ENCODE measurements at regions not wholly inside any gene's neighbourhood (a gene's known extent, or its start where the extent isn't known, plus 50 kb on each side); places are given as distances from the start of the nearest gene placed in this dataset.

DNA sequence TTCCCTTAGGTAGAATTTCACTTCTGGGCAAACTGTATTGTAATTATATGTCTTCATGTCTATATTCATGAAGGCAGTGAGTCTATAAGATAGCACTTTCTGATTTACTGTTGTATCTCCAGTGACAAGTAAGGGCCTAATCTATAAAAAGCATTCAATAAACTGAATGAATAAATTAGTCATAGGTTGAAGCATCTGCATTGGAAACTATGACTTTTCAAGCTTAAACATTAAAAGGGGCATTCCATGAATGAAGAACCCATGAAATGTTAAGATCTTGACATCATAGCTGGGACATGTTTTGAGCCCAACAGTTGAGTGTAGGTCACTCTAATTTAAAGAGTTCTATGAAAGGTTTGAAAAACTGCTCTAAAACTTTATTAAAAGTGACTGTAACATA is 159.3 kb upstream of the LCORL start:
- ChIA-PET CTCF (no interaction called here), POLR2A (no interaction called here)
- FAIRE-seq, result no peak

More for the DNA sequence above, 159.3 kb upstream of the LCORL start:
- H3K79me2 ChIP-seq (ENCODE audit: control insufficient read depth, insufficient read depth, low read length), result no peaks in the 10 kb centered on the region
- H3K9me3 ChIP-seq (replicated peaks; ENCODE audit: control insufficient read depth, insufficient read depth, low read length), result no peaks in the 10 kb centered on the region
- no peaks in the 10 kb centered on the region for H3K9me1 ChIP-seq (replicated peaks; ENCODE audit: control insufficient read depth, extremely low read depth, insufficient read depth, low read length)
- no peak overlapping the region for H2AFZ ChIP-seq (ENCODE audit: low read depth, low read length)
- no peaks in the 10 kb centered on the region for H4K20me1 ChIP-seq (replicated peaks; ENCODE audit: control insufficient read depth, extremely low read depth, insufficient read depth, low read length)
- no peaks in the 10 kb centered on the region for H3K4me1 ChIP-seq (ENCODE audit: control insufficient read depth, extremely low read depth, insufficient read depth, low read length)
- dilution Hi-C loops (cut with MboI; ENCODE audit: extremely low pct_ligation_motif_present, low sequenced_read_pairs), result no loop called here
- no peak overlapping the region for H3K27ac ChIP-seq (ENCODE audit: insufficient read depth, low read depth, low read length)
- no peaks in the 10 kb centered on the region for H3K36me3 ChIP-seq (ENCODE audit: control insufficient read depth in 2 of 2, extremely low read depth in 1 of 2, insufficient read depth in 2 of 2, low read length in 2 of 2)
- no TSS peak for BruUV-seq (replicated peaks)
- intact Hi-C loops (cut with micrococcal nuclease), result no loop called here
- H3K27me3 ChIP-seq (ENCODE audit: control insufficient read depth in 2 of 2, insufficient read depth in 2 of 2, low read length in 2 of 2), result no peaks in the 10 kb centered on the region
- no peak overlapping the region for H3K4me2 ChIP-seq (ENCODE audit: insufficient read depth, low read length)
- no peak overlapping the region for H3K4me3 ChIP-seq (replicated peaks in 1 of 3; ENCODE audit: insufficient read depth in 1 of 3, low read depth in 1 of 3, low read length in 3 of 3)
- no peak for DNase-seq (ENCODE audit: low read depth, low spot score)
- TF ChIP-seq FOS (IDR thresholded peaks at IDR 0.05; ENCODE audit: borderline replicate concordance, insufficient read depth, low read length) (no peak), EZH2 (IDR thresholded peaks at IDR 0.05; ENCODE audit: borderline replicate concordance, low read depth, low read length, severe bottlenecking) (no peak), MAX (IDR thresholded peaks at IDR 0.05; ENCODE audit: insufficient read depth, insufficient read length) (no peak), POLR2A (IDR thresholded peaks at IDR 0.05; ENCODE audit: low read depth, low read length) (no peak), JUN (IDR thresholded peaks at IDR 0.05; ENCODE audit: borderline replicate concordance, insufficient read depth, insufficient read length, low read depth) (no peak), POLR2AphosphoS5 (IDR thresholded peaks at IDR 0.05; ENCODE audit: insufficient read depth, low read depth, low read length) (no peak), MYC (IDR thresholded peaks at IDR 0.05; ENCODE audit: low read depth, low read length) (no peak), GATA2 (IDR thresholded peaks at IDR 0.05; ENCODE audit: insufficient read depth, insufficient read length, low read depth, low read length) (no peak)
- TF ChIP-seq, protein P1, sequence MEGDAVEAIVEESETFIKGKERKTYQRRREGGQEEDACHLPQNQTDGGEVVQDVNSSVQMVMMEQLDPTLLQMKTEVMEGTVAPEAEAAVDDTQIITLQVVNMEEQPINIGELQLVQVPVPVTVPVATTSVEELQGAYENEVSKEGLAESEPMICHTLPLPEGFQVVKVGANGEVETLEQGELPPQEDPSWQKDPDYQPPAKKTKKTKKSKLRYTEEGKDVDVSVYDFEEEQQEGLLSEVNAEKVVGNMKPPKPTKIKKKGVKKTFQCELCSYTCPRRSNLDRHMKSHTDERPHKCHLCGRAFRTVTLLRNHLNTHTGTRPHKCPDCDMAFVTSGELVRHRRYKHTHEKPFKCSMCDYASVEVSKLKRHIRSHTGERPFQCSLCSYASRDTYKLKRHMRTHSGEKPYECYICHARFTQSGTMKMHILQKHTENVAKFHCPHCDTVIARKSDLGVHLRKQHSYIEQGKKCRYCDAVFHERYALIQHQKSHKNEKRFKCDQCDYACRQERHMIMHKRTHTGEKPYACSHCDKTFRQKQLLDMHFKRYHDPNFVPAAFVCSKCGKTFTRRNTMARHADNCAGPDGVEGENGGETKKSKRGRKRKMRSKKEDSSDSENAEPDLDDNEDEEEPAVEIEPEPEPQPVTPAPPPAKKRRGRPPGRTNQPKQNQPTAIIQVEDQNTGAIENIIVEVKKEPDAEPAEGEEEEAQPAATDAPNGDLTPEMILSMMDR (IDR thresholded peaks at IDR 0.05; ENCODE audit: extremely low read depth in 1 of 2, insufficient read depth in 1 of 2, low read depth in 1 of 2, low read length in 2 of 2), result no peak
- H3K9ac ChIP-seq (replicated peaks; ENCODE audit: extremely low read depth, insufficient read depth, low read length), result no peak overlapping the region

All from endothelial cell of umbilical vein (primary cell).